Erythroblast (primary cell): ENCODE measurements at regions not wholly inside any gene's neighbourhood (a gene's known extent, or its start where the extent isn't known, plus 50 kb on each side); places are given as distances from the start of the nearest gene placed in this dataset.

Experiments
- GATA1 ChIP-seq: IDR thresholded peaks from 2 replicates; pipeline ENCODE4 v1.6.1; 2011; ENCODE audit warnings: low read depth, mild to moderate bottlenecking, control low read depth, low read length, moderate library complexity
- POLR2A ChIP-seq: IDR thresholded peaks from 2 replicates; pipeline ENCODE4 v1.6.1; 2011; ENCODE audit warnings: mild to moderate bottlenecking, low read length

GRCh38 chr10:56146806-56147205 lies 214.3 kb downstream of the ZWINT start:
- TF ChIP-seq POLR2A (no peak), GATA1 (no peak)
